Fibroblast of skin of scalp (primary cell): ENCODE measurements at regions not wholly inside any gene's neighbourhood (a gene's known extent, or its start where the extent isn't known, plus 50 kb on each side); places are given as distances from the start of the nearest gene placed in this dataset.
"Not testable (repeated sequence)": the region's sequence is repeated elsewhere in the genome, so short reads cannot be mapped to it uniquely, and the experiment has no call there.

Experiments used
- DNase-seq: peaks from one replicate; pipeline ENCODE4 v3.0.0-alpha.2; 2013

DNA sequence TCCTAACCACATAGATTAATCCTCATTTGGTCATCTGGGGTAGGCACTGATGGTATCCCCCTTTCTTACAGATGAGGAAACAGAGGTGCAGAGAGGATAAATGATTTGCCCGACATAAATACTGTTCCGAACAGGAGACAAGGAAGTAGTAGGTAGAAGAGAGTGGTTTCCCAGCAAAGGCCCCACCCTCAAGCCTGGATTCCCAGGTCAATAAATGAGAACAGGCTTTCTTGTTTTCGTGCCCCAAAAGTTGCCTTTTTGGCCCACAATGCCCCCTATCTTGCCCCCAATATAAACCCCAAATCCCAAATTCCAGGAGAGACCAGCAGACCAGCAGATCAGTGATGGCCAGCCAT, 125.5 kb upstream of the PRR20G start:
- DNase-seq = no peak

DNA sequence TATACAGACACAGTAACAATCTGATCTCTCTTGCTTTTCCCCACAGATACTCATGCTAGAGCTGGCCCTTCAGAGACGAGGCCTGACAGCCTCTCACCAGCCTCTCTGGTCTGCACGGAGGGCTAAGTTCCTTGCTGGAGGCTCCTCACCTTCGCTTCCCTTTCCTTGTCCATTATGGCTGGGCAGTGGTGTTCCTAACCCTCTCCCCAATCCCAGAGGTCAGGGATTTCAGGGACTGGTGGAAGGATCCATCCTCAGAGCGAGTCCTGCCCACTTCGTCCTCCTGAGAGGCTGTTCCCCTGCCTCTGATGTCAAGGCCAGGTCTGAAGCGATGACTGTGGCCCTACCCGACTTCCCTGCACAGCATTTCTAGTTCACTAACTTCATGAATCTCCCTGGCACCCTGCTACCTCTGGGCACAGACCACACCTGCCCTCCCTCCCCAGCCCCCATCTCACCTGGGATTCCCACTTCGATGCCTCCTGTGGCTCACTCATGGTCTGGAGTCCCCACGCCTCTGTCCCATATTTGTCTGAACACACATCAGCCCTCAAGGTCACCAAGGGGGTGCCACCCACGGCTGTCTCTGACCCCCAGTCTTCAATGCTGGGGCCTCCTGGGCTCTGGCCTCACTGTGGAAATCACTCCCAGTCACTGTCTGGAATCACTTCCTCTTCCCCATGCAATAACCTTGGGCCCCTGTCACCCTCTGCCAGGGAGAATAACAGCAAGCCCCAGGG, 124.9 kb upstream of the PRR20G start:
- no peak for DNase-seq

DNA sequence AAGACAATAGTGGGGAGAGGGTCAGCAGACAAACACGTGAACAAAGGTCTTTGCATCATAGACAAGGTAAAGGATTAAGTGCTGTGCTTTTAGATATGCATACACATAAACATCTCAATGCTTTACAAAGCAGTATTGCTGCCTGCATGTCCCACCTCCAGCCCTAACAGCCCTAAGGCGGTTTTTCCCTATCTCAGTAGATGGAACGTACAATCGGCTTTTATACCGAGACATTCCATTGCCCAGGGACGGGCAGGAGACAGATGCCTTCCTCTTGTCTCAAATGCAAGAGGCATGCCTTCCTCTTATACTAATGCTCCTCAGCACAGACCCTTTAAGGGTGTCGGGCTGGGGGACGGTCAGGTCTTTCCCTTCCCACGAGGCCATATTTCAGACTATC, 124.0 kb upstream of the PRR20G start:
- DNase-seq = not testable (repeated sequence)

- DNase-seq = no peak
These were observed 123.4 kb upstream of the PRR20G start for GRCh38 chr3:127411083-127411727.

GRCh38 chr3:127410678-127411077, 122.8 kb upstream of the PRR20G start:
- DNase-seq = no peak

- DNase-seq = no peak
These were observed 122.3 kb upstream of the PRR20G start for GRCh38 chr3:127410137-127410488.

DNA sequence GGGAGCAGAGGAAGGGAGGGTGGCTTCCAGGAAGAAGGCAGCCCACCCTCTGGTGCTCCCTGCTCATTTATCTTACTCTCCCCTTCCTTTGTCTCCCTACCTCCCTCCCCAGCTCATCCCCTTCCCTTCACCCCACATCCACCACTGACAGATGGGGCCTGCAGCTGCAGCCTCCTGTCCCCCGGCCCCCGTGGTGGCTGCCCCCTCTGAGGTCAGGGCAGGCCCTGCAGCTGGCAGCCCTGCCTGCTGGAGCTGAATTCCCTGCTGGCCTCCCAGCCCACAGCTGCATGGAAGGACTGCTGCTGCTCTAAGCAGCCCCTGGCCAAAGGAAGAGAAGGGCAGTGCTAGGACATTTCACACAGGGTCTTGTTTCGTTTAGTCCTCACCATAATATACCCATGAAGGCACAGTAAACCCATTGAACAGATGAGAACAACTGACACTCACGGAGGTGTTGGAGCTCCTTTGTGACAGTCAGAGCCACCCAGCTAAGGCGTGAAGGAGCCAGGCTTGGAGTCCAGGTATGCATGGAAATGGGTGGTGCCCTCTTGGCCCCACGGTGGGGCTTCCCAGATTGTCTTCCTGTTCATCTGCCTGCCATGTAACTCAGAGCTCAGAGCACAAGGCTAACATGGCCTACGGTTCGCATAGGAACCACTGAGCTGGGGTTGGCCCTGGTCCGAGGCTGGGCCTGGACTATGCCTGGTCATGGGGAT, 121.7 kb upstream of the PRR20G start:
- DNase-seq = no peak

DNA sequence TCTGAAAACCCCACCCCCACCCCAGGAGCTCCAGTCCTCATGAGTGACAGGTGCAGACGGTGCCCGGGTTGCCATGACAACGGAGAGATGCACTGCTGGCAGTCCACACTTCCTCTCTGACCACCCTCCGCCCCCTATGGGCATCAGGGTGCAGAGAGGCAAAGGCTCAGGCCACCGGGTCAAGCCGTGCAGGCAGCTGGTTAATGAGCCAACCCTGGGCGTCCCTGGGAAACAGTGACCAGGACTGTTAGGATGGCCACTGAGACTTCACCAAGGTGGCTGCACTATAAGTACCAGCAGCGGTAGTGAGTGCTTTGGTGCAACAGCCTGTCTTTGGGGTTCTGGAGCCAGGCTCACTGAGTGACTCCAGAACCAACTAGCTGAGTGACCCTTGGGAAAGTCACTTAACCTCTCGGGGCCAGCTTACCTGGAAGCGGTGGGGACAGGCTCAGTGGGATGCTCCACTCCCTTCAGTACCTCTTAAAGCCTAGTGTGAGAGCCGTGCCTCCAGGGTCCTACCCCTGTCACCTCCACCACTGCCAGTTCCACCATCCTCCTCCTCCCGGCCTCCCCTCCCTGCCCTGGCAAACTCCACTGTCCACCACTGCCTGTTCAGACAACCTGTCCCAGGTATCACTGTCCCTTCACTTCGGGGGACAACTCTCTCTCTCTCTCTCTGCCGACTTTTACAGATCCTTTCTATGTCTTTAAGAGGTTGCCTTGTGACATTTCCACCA, 121.0 kb upstream of the PRR20G start:
- no peak for DNase-seq

GRCh38 chr3:127408022-127408683, 120.3 kb upstream of the PRR20G start:
- DNase-seq = no peak

DNA sequence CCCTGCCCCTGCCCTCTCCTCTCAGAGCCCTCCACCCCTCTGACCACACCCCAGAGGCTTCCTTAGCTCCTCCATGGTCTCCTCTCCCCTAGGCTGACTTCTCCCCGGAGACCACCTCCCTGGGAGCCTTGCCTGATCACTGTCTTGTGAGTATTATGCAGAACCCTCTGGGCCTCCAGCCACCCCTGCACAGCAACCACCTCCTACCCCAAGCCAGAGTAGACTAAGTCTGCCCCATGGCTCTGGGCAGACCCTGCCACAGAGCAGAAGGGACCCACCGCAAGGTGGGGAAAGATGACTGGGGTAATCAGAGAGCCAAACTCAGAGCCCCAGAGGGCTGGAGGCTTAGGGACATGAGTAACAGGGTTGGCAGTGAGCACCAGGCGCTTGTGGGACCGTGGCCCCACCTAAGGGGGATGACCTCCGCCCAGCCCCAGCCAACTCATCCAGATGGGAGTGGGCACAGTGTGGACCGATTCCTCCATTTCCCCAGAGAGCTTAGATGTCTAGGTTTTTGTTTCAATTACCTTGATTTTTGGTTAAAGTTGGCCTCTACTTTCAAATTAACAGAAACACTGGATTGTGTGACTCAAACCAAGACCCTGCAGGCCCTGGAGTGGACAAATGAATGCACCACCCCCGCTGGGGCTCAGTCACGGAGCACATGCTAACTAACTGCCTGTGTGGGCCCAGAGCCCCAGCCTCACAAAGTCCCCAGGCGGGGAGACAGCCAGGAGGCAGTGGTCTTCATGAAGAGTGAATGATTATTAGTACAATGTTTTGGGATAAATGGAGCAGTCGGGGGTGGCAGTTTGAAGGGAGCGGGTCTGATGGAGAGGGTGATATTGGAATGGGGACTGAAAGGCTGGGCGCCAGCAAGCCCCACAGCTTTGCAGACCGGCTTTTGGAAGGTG, 119.4 kb upstream of the PRR20G start:
- DNase-seq = no peak

DNA sequence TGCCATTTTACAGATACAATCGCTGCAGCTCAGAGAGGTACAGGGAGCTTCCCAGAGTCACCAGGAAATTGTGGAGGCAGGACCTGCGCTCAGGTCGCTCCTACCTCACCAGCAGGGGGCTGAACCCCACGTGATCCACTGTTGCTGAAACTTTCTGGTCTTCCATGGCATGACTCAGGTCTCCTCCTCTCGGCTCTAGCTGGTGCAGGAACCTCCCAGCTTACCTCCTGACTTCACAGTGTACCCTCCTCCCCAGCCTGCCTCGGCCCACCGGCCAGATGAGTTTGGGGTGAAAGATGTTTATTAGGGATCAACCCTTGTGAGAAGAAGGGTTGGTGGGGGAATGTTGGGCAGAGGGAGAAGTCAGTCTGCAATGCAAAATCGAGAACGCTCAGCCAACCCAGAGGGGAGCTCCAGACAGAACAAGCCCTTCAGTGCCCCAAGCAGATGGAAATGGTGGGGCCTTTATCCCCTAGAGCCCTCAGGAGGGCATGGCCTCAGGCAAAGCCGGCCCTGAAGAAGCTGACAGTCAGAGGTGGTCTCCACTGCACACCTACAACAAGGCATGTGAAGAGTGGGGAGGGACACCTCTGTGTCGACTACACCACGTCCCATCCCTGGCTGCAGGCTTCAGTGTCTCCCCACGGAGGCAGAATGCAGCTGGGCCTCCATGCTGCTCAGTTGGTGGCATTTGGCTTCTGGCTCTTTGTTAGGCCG, 118.6 kb upstream of the PRR20G start:
- DNase-seq = peak; percentile 3

DNA sequence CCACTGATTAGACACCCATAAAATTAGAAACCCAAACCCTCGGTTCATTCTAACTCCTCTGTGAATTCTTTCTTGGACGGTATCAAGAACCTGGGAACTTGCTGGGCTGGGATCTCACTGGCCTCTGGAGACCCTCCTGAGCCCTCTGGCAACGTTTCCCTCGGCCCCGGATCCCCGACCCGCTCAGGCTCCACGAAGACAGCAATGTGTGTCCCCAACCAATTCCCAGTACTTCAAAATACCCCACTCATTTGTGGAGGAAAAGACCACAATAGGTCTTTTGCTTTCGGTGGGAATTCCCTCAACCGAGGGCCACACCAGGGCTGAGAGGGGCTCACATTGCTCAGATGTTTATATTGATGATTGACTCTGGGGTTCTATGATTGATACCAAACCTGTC, 117.9 kb upstream of the PRR20G start:
- no peak for DNase-seq

- no peak for DNase-seq
These were observed 117.3 kb upstream of the PRR20G start for GRCh38 chr3:127405010-127405598.

GRCh38 chr3:127404221-127405009, 116.6 kb upstream of the PRR20G start:
- DNase-seq = no peak

- DNase-seq = no peak
These were observed 115.9 kb upstream of the PRR20G start for GRCh38 chr3:127403795-127404194.

DNA sequence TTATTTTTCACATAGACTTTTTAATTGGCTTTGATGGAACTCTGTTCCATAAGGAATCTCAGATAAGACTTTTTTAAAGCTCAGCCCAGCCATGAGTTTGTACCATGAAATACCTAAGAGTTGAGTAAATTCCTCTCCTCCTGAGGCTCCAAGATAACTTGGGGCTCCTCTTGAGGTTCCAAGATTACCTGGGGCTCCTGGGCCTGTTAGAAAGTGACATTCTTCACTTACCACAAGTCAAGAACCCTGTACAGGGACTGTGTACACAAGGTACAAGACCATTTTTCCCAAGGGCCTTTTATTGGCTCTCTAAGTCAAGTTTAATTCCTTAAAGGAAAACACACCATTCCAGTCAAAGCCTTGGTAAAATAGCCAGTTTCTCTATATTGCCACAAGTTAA, 111.3 kb upstream of the PRR20G start:
- DNase-seq = no peak

DNA sequence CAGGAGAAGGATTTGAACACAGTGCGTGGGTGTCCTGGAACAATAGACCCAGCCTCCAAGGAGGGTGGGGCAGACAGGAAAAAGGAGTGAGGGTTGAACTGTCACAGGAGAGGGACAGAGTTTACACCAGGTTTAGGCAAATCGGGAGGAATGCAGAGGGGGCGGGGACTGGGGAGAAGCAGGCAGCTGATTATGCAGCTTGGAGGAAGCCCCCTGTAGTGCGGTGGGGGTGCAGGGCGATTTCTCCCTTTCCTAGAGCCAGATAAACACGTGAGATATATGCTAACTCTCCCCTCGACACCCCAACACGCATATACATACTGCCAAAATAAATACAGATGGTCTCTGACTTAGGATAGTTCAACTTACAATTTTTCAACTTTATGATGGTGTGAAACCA, 108.6 kb upstream of the PRR20G start:
- DNase-seq = peak; percentile 9

- peak; percentile 38 for DNase-seq
These were observed 108.0 kb upstream of the PRR20G start for GRCh38 chr3:127395663-127396355.
